ENCODE measurements at regions not wholly inside any gene's neighbourhood (a gene's known extent, or its start where the extent isn't known, plus 50 kb on each side); places are given as distances from the start of the nearest gene placed in this dataset.
"Not testable (repeated sequence)": the region's sequence is repeated elsewhere in the genome, so short reads cannot be mapped to it uniquely, and the experiment has no call there.

DNA sequence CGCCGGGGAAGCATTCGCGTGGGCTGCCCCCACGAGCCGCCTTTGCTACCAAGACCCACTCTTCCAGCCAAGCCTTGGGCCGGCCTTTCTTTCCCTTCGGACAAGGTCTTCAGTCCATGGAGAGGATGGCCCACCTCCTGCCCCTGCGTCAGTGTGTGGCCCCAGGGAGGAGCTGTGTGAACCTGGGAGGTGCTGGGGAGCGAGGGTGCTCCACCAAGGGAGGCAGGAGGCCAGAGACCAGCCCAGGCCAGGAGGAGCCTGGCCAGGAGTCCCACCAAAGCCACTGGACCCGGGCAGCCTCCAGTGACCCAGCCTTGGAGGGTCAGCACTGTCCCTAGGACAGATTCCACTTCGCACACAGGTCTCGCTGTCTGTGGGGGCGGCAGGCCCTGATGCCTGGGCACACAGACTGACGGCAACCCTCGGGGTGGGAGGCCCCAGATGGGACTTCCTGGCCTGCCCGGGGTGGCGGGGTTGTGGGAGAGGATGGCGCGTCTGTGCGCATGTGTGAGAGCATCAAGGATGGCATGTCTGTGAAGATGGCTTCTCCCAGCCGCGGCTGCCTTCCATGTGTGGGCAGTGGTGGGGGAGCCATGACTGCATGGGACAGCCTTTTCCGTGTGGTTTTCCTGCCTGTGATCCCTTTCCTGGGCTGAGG, 113.3 kb upstream of the LPCAT1 start:
- no peak for DNase-seq (ENCODE audit: low read depth in 3 of 3)

DNA sequence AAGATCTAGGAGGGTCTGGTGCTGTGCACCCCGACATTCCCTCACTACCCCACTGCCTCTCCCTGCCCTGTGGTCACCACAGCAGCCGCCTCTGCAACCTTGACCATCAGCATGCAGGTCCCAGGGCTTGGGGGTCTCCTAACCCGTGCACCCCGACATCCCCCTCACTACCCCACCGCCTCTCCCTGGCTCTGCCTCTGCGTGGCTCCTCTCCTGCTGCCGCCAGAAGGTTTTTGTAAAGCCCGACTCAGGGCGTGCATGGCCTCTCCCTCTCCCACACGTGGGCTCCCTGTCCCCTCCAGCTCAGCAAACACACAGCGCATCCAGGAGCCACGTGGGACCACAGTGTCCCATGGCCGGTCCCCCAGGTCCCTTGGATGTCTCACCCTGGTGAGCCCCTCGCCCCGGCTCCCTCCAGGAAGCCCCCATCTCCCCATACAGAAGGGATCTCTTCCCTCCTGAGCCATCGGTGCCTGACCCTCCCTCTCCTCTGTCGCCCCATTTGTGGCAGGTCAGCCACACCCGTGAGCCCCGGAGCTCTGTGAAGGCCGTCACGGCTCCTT, 112.5 kb upstream of the LPCAT1 start:
- DNase-seq (ENCODE audit: low read depth in 3 of 3): not testable (repeated sequence)

DNA sequence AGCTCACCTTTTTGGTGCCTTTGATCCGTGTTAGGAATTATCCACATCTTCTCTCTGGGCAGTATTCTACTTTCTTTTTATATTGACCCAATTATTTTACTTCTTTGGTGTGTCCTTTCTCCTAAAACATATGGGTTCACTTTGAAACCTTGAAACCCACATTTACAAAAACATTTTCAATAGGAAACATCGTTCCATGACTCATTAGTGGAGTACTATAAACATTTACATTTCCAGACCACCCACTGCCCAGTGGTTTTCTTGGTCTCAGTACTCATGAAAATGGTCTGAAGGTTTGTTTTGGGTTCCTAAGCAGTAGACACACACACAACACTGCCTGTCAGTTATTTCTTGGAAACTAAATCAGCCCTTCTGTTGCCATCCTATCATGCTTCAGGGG, 111.7 kb upstream of the LPCAT1 start:
- DNase-seq (ENCODE audit: low read depth in 3 of 3): not testable (repeated sequence)

- DNase-seq (ENCODE audit: low read depth in 3 of 3): no peak
Observed at GRCh38 chr5:1634337-1634661, 110.5 kb upstream of the LPCAT1 start.

- peak; percentile 39 to 55 (median 40) for DNase-seq (ENCODE audit: low read depth in 3 of 3)
Observed at GRCh38 chr5:1633605-1634336, 110.0 kb upstream of the LPCAT1 start.

- not testable (repeated sequence) for DNase-seq (ENCODE audit: low read depth in 3 of 3)
Observed at GRCh38 chr5:1631004-1631403, 107.2 kb upstream of the LPCAT1 start.

DNA sequence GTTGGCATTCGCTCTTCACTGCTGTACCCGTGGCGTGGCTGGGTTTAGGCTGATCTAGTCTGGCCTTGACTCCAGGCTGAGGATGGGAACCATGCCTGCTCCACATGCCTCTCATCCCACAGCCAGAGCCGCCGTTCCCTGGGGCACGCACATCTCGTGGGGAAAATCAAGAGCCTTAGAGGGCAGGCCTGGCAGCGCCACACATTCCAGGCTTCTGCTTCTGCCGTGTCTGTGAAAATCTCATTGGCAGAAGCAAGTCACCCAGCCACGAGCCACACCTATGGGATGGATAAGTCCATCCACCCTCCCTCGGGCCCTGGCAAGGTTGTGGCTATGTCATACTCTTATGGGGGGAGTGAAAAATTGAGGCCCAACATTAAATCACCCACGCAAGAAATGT, 102.6 kb upstream of the LPCAT1 start:
- DNase-seq (ENCODE audit: low read depth in 3 of 3): not testable (repeated sequence)

DNA sequence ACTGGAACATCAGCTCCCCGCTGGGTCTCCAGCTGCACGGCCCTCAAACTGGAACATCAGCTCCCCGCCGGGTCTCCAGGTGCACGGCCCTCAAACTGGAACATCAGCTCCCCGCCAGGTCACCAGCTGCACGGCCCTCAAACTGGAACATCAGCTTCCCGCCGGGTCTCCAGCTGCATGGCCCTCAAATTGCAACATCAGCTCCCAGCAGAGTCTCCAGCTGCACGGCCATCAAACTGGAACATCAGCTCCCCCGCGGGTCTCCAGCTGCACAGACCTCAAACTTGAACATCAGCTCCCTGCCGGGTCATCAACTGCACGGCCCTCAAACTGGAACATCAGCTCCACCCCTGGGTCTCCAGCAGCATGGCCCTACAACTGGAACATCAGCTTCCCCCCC, 95.8 kb upstream of the LPCAT1 start:
- not testable (repeated sequence) for DNase-seq (ENCODE audit: low read depth in 3 of 3)

DNA sequence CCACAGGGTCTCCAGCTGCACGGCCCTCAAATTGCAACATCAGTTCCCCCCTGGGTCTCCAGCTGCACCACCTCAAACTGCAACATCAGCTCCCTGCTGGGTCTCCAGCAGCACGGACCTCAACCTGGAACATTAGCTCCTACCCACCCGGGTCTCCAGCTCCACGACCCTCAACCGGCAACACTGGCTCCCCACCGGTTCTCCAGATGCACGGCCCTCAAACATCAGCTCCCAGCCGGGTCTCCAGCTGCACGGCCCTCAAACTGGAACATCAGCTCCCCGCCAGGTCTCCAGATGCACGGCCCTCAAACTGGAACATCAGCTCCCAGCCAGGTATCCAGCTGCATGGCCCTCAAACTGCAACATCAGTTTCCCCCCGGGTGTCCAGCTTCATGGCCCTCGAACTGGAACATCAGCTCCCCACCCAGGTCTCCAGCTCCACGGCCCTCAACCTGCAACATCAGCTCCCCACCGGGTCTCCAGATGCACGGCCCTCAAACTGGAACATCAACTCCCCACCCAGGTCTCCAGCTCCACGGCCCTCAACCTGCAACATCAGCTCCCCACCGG, 94.6 kb upstream of the LPCAT1 start:
- DNase-seq (ENCODE audit: low read depth in 3 of 3): not testable (repeated sequence)

- not testable (repeated sequence) for DNase-seq (ENCODE audit: low read depth in 3 of 3)
Observed at GRCh38 chr5:1617236-1617755, 93.5 kb upstream of the LPCAT1 start.

GRCh38 chr5:1613515-1613914, 89.8 kb upstream of the LPCAT1 start:
- not testable (repeated sequence) for DNase-seq (ENCODE audit: low read depth in 3 of 3)

- not testable (repeated sequence) for DNase-seq (ENCODE audit: low read depth in 3 of 3)
Observed at GRCh38 chr5:1610526-1610925, 86.8 kb upstream of the LPCAT1 start.

GRCh38 chr5:1609111-1609510, 85.4 kb upstream of the LPCAT1 start:
- not testable (repeated sequence) for DNase-seq (ENCODE audit: low read depth in 3 of 3)

DNA sequence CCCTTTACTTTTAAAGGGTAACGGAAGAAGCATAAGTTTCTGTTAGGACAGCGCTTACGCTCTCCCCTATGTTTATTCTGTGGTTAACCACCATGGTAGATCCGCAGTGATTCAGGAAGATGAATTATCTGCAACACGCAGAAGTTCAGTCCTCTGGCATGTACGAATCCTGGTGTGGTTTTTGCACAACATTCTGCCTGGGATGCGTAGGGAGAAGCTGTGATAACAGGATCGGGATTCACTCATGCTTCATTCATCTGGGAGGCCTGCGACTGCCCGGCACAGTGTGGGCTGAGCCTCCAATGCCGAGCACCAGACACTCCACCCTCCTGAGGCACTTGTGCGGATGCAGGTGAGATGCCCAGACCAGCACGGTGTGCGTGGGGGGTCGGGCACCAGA, 84.6 kb upstream of the LPCAT1 start:
- not testable (repeated sequence) for DNase-seq (ENCODE audit: low read depth in 3 of 3)

DNA sequence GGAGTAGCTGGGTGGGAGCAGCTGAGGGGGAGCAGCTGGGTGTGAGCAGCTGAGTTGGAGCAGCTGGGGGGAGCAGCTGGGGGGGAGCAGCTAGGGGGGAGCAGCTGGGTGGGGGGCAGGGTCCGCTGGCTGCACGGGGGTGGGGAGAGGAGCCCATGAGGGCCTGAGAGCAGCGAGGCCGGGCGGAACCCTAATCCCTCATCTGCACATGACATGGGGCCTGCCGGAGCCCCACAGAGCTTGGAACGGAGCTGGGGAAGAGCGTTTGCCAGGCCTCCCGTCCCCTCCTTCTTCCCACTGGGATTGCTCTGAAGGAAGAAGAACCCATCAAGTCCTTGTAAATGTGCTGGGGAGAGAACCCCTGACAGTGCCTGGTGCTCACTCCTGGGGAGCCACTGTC, 83.2 kb upstream of the LPCAT1 start:
- not testable (repeated sequence) for DNase-seq (ENCODE audit: low read depth in 3 of 3)

DNA sequence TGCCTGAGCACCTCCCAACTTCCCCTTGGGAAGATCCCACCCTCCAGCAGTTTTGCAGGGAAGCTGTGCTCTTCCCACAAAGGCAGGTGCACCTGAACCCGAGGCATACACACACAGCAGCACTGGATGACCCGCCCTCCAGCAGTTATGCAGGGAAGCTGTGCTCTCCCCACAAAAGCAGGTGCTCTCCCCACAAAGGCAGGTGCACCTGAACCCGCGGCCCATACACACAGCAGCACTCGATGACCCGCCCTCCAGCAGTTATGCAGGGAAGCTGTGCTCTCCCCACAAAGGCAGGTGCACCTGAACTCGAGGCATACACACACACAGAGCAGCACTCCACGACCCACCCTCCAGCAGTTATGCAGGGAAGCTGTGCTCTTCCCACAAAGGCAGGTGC, 80.2 kb upstream of the LPCAT1 start:
- not testable (repeated sequence) for DNase-seq (ENCODE audit: low read depth in 3 of 3)

- not testable (repeated sequence) for DNase-seq (ENCODE audit: low read depth in 3 of 3)
Observed at GRCh38 chr5:1601565-1601964, 77.8 kb upstream of the LPCAT1 start.

- DNase-seq (ENCODE audit: low read depth in 3 of 3): not testable (repeated sequence)
Observed at GRCh38 chr5:1598950-1599737, 75.4 kb upstream of the LPCAT1 start.

- not testable (repeated sequence) for DNase-seq (ENCODE audit: low read depth in 3 of 3)
Observed at GRCh38 chr5:1597093-1597473, 73.3 kb upstream of the LPCAT1 start.

- not testable (repeated sequence) for DNase-seq (ENCODE audit: low read depth in 3 of 3)
Observed at GRCh38 chr5:1596462-1597092, 72.8 kb upstream of the LPCAT1 start.

Measured in stimulated activated CD4-positive, alpha-beta T cell treated with anti-CD3 and anti-CD28 coated beads, TNF-alpha, amount 100 ng/mL, for 4 hours (primary cell).